ENCODE measurements at regions not wholly inside any gene's neighbourhood (a gene's known extent, or its start where the extent isn't known, plus 50 kb on each side); places are given as distances from the start of the nearest gene placed in this dataset.

- Histone ChIP-seq H3K4me3 (no peak overlapping the region), H3K27me3 (ENCODE audit: control insufficient read depth in 3 of 3, insufficient read depth in 3 of 3, low read length in 2 of 3) (no peaks in the 10 kb centered on the region), H3K36me3 (ENCODE audit: control insufficient read depth in 4 of 4, insufficient read depth in 4 of 4, low read length in 4 of 4) (no peaks in the 10 kb centered on the region), H3K4me1 (ENCODE audit: control insufficient read depth in 5 of 5, insufficient read depth in 5 of 5, low read length in 5 of 5) (no peaks in the 10 kb centered on the region), H3K9ac (ENCODE audit: insufficient read depth in 1 of 2, low read length in 2 of 2) (no peak overlapping the region), H3K9me3 (ENCODE audit: control insufficient read depth in 4 of 4, insufficient read depth in 3 of 4, low read length in 3 of 4) (no peaks in the 10 kb centered on the region), H3K27ac (ENCODE audit: low read depth in 1 of 2, low read length in 1 of 2) (no peak overlapping the region)
- ATAC-seq (ENCODE audit: insufficient read depth, low FRiP score) (no peak), DNase-seq (no peak)
- WGBS, 2 donors: 83 to 86% methylated on average over 1 of the region's 1 CpG
- no peak for TF ChIP-seq CTCF (IDR thresholded peaks at IDR 0.05; ENCODE audit: control extremely low read depth, extremely low read depth)
These were observed 312.6 kb upstream of the LMCD1 start for GRCh38 chr3:8189051-8189450.

GRCh38 chr3:8191406-8191805 lies 310.2 kb upstream of the LMCD1 start:
- DNase-seq: no peak

GRCh38 chr3:8197384-8197783 lies 304.2 kb upstream of the LMCD1 start:
- no peaks in the 10 kb centered on the region for H3K27me3 ChIP-seq (ENCODE audit: control insufficient read depth in 3 of 3, insufficient read depth in 3 of 3, low read length in 2 of 3)
- DNase-seq (no peak), ATAC-seq (ENCODE audit: insufficient read depth, low FRiP score) (no peak)
- WGBS, 2 donors: 88 to 93% methylated on average over 2 of the region's 2 CpGs
- H3K4me1 ChIP-seq (ENCODE audit: control insufficient read depth in 5 of 5, insufficient read depth in 5 of 5, low read length in 5 of 5): no peaks in the 10 kb centered on the region
- no peak for TF ChIP-seq CTCF (IDR thresholded peaks at IDR 0.05; ENCODE audit: control extremely low read depth, extremely low read depth)
- no peak overlapping the region for H3K9ac ChIP-seq (ENCODE audit: insufficient read depth in 1 of 2, low read length in 2 of 2)
- H3K27ac ChIP-seq (ENCODE audit: low read depth in 1 of 2, low read length in 1 of 2): no peak overlapping the region
- H3K9me3 ChIP-seq (ENCODE audit: control insufficient read depth in 4 of 4, insufficient read depth in 3 of 4, low read length in 3 of 4): peaks cover 0 to 2% (median 0%) of the 10 kb centered on the region in 4 donors
- H3K36me3 ChIP-seq (ENCODE audit: control insufficient read depth in 4 of 4, insufficient read depth in 4 of 4, low read length in 4 of 4): no peaks in the 10 kb centered on the region
- no peak overlapping the region for H3K4me3 ChIP-seq

More at GRCh38 chr3:8191406-8191805, 310.2 kb upstream of the LMCD1 start:
- Histone ChIP-seq H3K9me3 (ENCODE audit: control insufficient read depth in 4 of 4, insufficient read depth in 3 of 4, low read length in 3 of 4) (peaks cover 0 to 2% (median 0%) of the 10 kb centered on the region in 4 donors), H3K4me1 (ENCODE audit: control insufficient read depth in 5 of 5, insufficient read depth in 5 of 5, low read length in 5 of 5) (no peaks in the 10 kb centered on the region), H3K27ac (ENCODE audit: low read depth in 1 of 2, low read length in 1 of 2) (no peak overlapping the region), H3K4me3 (no peak overlapping the region), H3K36me3 (ENCODE audit: control insufficient read depth in 4 of 4, insufficient read depth in 4 of 4, low read length in 4 of 4) (no peaks in the 10 kb centered on the region), H3K27me3 (ENCODE audit: control insufficient read depth in 3 of 3, insufficient read depth in 3 of 3, low read length in 2 of 3) (no peaks in the 10 kb centered on the region), H3K9ac (ENCODE audit: insufficient read depth in 1 of 2, low read length in 2 of 2) (no peak overlapping the region)
- TF ChIP-seq CTCF (IDR thresholded peaks at IDR 0.05; ENCODE audit: control extremely low read depth, extremely low read depth): no peak
- 67 to 95% methylated on average over 1 of the region's 1 CpG for WGBS, 2 donors
- no peak for ATAC-seq (ENCODE audit: insufficient read depth, low FRiP score)

DNA sequence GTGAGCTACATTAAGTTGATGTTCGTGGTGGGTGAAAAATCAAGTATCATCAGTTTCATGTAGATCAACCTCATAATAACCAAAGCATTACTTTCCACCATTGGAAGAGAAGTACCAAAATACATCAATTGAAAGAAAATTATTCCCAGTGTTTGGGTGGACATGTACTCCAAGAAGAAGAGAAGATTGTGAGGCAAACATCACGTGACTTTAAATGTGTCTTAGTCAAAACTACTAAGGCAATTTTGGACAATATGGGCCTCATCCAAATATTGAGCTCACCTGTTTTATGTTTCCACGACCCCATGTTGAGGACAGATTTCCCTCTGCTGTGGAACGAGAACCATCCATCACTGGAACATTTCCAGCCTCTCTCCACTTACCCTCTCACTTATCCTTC lies 303.0 kb upstream of the LMCD1 start:
- no peak for ATAC-seq (ENCODE audit: insufficient read depth, low FRiP score)

More for the DNA sequence above, 303.0 kb upstream of the LMCD1 start:
- Histone ChIP-seq H3K36me3 (ENCODE audit: control insufficient read depth in 4 of 4, insufficient read depth in 4 of 4, low read length in 4 of 4) (no peaks in the 10 kb centered on the region), H3K9ac (ENCODE audit: insufficient read depth in 1 of 2, low read length in 2 of 2) (no peak overlapping the region), H3K9me3 (ENCODE audit: control insufficient read depth in 4 of 4, insufficient read depth in 3 of 4, low read length in 3 of 4) (peaks cover 0 to 2% (median 0%) of the 10 kb centered on the region in 4 donors), H3K27ac (ENCODE audit: low read depth in 1 of 2, low read length in 1 of 2) (no peak overlapping the region), H3K27me3 (ENCODE audit: control insufficient read depth in 3 of 3, insufficient read depth in 3 of 3, low read length in 2 of 3) (no peaks in the 10 kb centered on the region), H3K4me1 (ENCODE audit: control insufficient read depth in 5 of 5, insufficient read depth in 5 of 5, low read length in 5 of 5) (no peaks in the 10 kb centered on the region), H3K4me3 (no peak overlapping the region)
- no peak for DNase-seq
- no peak for TF ChIP-seq CTCF (IDR thresholded peaks at IDR 0.05; ENCODE audit: control extremely low read depth, extremely low read depth)
- WGBS, 2 donors: 72 to 85% methylated on average over 4 of the region's 4 CpGs

All from lung (tissue), 11 donors.